HUES48 (cell line): ENCODE measurements at regions not wholly inside any gene's neighbourhood (a gene's known extent, or its start where the extent isn't known, plus 50 kb on each side); places are given as distances from the start of the nearest gene placed in this dataset.
"Not testable (repeated sequence)": the region's sequence is repeated elsewhere in the genome, so short reads cannot be mapped to it uniquely, and the experiment has no call there.

ENCODE experiments used
- H3K27ac ChIP-seq: one replicate; pipeline ENCODE4 v1.7.0; 2013; ENCODE audit warnings: low read depth, low read length, inconsistent platforms
- H3K27me3 ChIP-seq: 2 replicates; pipeline ENCODE4 v1.6.1; 2013; ENCODE audit warnings: mild to moderate bottlenecking, low read length; ENCODE audit not compliant: control insufficient read depth, insufficient read depth
- H3K36me3 ChIP-seq: 2 replicates; pipeline ENCODE4 v1.6.1; 2013; ENCODE audit warnings: low read length; ENCODE audit not compliant: control insufficient read depth, insufficient read depth
- H3K4me1 ChIP-seq: 2 replicates; pipeline ENCODE4 v1.6.1; 2013; ENCODE audit warnings: mild to moderate bottlenecking, low read length; ENCODE audit not compliant: control insufficient read depth, insufficient read depth
- H3K4me3 ChIP-seq: 2 replicates; pipeline ENCODE4 v1.5.1; 2013; ENCODE audit warnings: mild to moderate bottlenecking, low read depth, low read length
- H3K9ac ChIP-seq: 2 replicates; pipeline ENCODE4 v1.6.1; 2013; ENCODE audit warnings: mild to moderate bottlenecking, low read depth, low read length, moderate library complexity
- H3K9me3 ChIP-seq: 2 replicates; pipeline ENCODE4 v1.6.1; 2013; ENCODE audit warnings: low read length; ENCODE audit not compliant: control insufficient read depth, insufficient read depth

DNA sequence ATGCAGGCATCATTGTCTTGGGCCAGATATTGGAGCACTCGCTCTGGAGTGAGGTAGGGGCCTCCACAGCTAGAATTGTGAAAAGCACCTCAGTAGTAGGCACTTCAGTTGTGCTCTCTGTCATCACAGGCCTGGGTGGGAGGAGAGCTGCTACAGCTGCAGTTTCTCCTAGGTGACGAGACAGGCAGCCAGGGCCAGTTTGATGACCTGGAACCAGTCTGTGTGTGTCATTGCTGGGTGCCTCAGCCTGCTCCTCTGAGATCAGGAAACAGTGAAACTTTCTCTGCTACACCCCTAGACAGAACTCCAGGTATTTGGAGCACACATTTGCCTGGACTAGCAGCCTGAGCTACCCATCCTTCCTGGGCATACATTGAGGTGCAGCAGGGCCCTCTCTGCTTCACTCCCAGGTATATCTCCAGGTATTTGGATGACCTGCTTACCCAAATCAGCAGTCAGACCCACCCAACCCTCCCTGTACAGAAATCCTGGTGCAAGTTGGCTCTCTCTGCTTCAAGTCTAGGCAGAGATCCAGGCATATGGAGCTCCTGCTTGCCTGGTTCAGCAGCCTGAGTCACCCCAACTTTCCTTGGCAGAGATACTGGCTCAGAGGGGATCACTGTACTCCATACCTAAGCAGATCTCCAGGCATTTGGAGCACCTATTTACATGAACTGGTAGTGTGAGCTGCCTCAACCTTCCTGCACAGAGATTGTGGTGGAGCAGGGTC lies 54.3 kb upstream of the SGO1 start:
- Histone ChIP-seq H3K36me3 (no peaks in the 10 kb centered on the region), H3K9me3 (no peaks in the 10 kb centered on the region), H3K27ac (no peak overlapping the region), H3K4me1 (no peaks in the 10 kb centered on the region), H3K27me3 (no peaks in the 10 kb centered on the region), H3K4me3 (no peak overlapping the region), H3K9ac (no peak overlapping the region)

DNA sequence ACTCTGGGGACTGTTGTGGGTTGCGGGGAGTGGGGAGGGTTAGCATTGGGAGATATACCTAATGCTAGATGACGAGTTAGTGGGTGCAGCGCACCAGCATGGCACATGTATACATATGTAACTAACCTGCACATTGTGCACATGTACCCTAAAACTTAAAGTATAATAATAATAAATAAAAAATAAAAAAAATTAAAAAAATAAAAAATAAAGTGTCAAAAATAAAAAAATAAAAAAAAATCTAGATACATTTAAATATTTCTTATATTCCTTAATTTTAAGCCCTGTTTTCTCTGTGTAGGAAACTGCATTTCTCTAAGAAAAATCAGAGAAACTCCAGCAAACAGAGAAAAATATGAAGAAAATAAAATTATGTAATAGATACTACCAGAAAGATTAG lies 52.2 kb upstream of the SGO1 start:
- H3K4me3 ChIP-seq, H3K4me1 ChIP-seq, H3K36me3 ChIP-seq, H3K27me3 ChIP-seq, H3K27ac ChIP-seq, H3K9me3 ChIP-seq, H3K9ac ChIP-seq: not testable (repeated sequence)

DNA sequence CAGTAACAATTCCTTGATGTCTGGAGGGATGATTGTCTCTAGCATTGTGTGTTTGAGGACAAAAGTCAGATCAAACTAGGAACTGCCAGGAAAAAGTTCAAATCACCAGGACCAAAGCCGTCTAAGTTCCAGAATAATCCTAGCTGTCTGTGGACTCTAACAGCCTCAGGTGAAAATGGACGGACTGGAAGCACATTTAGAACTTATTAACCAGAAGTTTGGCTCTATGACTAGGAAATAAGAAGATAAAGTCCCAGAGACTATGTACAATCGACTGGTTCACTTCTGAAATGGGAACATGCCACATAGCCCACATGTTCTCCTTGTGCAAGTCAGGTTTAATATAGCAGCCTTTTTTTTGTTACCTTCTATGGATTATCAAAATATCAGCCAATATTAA lies 50.6 kb upstream of the SGO1 start:
- Histone ChIP-seq H3K4me1 (no peaks in the 10 kb centered on the region), H3K9me3 (no peaks in the 10 kb centered on the region), H3K4me3 (no peak overlapping the region), H3K36me3 (no peaks in the 10 kb centered on the region), H3K27ac (no peak overlapping the region), H3K9ac (no peak overlapping the region), H3K27me3 (no peaks in the 10 kb centered on the region)
